ENCODE measurements at regions not wholly inside any gene's neighbourhood (a gene's known extent, or its start where the extent isn't known, plus 50 kb on each side); places are given as distances from the start of the nearest gene placed in this dataset.

DNA sequence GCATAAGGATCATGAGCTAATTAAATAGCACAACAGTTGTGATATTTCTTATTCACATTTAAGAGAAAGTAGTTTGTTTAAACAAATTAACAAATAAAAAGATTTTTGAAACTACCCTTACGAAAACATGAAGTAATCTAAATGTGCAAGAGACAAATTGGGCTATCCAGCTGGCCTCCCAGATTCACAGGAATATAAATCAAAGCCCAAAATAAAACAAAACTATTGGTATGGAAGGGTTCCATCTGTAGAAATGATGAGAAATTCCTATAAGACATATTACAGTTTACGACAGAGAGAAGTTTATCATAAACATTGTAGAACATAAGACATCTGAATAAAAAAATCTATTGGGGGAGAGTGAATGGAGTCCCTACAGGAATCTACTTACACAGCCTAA, 1125.1 kb downstream of the TDRD15 start:
- TF ChIP-seq POLR2AphosphoS5 (IDR thresholded peaks at IDR 0.05; ENCODE audit: low read depth, low read length) (no peak), POLR2A (IDR thresholded peaks at IDR 0.05; ENCODE audit: low read depth, low read length) (no peak), TAF1 (IDR thresholded peaks at IDR 0.05; ENCODE audit: low read depth, low read length) (no peak), PAX5 (IDR thresholded peaks at IDR 0.05; ENCODE audit: insufficient read depth, low read length, severe bottlenecking) (no peak)
